ENCODE measurements at regions not wholly inside any gene's neighbourhood (a gene's known extent, or its start where the extent isn't known, plus 50 kb on each side); places are given as distances from the start of the nearest gene placed in this dataset.

DNA sequence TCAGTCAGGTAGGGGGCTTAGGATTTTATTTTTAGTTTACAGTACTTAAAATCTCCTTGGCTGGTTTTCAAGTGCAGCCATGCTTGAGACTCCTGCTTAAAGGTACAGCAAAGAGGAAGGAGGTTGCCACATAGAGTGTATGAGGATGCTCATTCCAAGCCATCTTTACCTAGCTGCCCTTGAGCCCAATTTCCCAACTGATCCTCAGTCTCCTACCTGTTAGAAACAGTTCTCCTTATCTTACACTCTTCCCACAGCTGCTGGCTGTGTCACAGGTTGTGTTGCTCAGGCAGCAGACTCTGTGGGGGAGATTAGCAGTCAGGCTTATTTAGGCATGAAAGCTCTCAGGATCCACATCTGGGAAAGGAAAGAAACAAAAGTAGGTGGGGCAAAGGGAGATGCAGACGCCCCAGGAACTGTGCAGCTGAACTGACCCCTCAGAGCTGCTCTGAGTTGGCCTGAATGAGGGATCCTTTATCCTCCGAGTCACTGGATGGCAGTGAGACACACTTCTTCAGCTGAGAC is 95.1 kb downstream of the NMUR2 start:
- Histone ChIP-seq H3K36me3 (ENCODE audit: control insufficient read depth in 1 of 2, insufficient read depth in 2 of 2, low read length in 2 of 2) (no peaks in the 10 kb centered on the region), H2AFZ (ENCODE audit: low read depth, low read length, poor library complexity, severe bottlenecking) (no peak overlapping the region), H3K27ac (ENCODE audit: low read depth, low read length) (no peak overlapping the region), H3K4me3 (replicated peaks in 1 of 2; ENCODE audit: low read depth in 1 of 2, low read length in 2 of 2) (no peak overlapping the region), H3K79me2 (ENCODE audit: insufficient read depth, low read length) (no peaks in the 10 kb centered on the region), H3K27me3 (ENCODE audit: insufficient read depth, low read length) (peaks cover 3% of the 10 kb centered on the region), H4K20me1 (ENCODE audit: insufficient read depth) (no peaks in the 10 kb centered on the region), H3K9me3 (ENCODE audit: control insufficient read depth in 1 of 2, insufficient read depth in 1 of 2, low read depth in 1 of 2, low read length in 2 of 2) (no peaks in the 10 kb centered on the region), H3K9me2 (ENCODE audit: insufficient read depth) (no peaks in the 10 kb centered on the region), H3K4me1 (ENCODE audit: control insufficient read depth in 1 of 2, insufficient read depth in 2 of 2, low read length in 2 of 2) (no peaks in the 10 kb centered on the region), H3K9ac (ENCODE audit: low read length) (no peak overlapping the region), H3K4me2 (ENCODE audit: low read length) (no peak overlapping the region)
- DNase-seq (ENCODE audit: low read depth, low spot score) = no peak
- TF ChIP-seq, protein P1, sequence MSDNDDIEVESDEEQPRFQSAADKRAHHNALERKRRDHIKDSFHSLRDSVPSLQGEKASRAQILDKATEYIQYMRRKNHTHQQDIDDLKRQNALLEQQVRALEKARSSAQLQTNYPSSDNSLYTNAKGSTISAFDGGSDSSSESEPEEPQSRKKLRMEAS (IDR thresholded peaks at IDR 0.05) = no peak
- TF ChIP-seq ZFX (IDR thresholded peaks at IDR 0.05) (no peak), SIN3A (IDR thresholded peaks at IDR 0.05; ENCODE audit: low read depth) (no peak), JUND (IDR thresholded peaks at IDR 0.05) (no peak), TCF7L2 (IDR thresholded peaks at IDR 0.05; ENCODE audit: borderline replicate concordance, extremely low read depth, insufficient read depth, insufficient read length) (no peak)
- TF ChIP-seq, protein P2, sequence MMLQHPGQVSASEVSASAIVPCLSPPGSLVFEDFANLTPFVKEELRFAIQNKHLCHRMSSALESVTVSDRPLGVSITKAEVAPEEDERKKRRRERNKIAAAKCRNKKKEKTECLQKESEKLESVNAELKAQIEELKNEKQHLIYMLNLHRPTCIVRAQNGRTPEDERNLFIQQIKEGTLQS (IDR thresholded peaks at IDR 0.05) = no peak
- TF ChIP-seq, protein P3, sequence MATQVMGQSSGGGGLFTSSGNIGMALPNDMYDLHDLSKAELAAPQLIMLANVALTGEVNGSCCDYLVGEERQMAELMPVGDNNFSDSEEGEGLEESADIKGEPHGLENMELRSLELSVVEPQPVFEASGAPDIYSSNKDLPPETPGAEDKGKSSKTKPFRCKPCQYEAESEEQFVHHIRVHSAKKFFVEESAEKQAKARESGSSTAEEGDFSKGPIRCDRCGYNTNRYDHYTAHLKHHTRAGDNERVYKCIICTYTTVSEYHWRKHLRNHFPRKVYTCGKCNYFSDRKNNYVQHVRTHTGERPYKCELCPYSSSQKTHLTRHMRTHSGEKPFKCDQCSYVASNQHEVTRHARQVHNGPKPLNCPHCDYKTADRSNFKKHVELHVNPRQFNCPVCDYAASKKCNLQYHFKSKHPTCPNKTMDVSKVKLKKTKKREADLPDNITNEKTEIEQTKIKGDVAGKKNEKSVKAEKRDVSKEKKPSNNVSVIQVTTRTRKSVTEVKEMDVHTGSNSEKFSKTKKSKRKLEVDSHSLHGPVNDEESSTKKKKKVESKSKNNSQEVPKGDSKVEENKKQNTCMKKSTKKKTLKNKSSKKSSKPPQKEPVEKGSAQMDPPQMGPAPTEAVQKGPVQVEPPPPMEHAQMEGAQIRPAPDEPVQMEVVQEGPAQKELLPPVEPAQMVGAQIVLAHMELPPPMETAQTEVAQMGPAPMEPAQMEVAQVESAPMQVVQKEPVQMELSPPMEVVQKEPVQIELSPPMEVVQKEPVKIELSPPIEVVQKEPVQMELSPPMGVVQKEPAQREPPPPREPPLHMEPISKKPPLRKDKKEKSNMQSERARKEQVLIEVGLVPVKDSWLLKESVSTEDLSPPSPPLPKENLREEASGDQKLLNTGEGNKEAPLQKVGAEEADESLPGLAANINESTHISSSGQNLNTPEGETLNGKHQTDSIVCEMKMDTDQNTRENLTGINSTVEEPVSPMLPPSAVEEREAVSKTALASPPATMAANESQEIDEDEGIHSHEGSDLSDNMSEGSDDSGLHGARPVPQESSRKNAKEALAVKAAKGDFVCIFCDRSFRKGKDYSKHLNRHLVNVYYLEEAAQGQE (IDR thresholded peaks at IDR 0.05; ENCODE audit: low read depth) = no peak
- intact Hi-C loops (cut with micrococcal nuclease) = no loop called here
- POLR2A ChIA-PET = no interaction called here
- ATAC-seq = no peak
- RAD21 ChIA-PET (ENCODE audit: low non-redundant PET in 1 of 2, low total read pairs in 2 of 2, uncharacterized antibody in 2 of 2, unreplicated experiment in 2 of 2) = no interaction called here
- no TSS peak for BruUV-seq (replicated peaks)
- CTCF ChIA-PET = no interaction called here

All from HCT116 (cell line).